AG09319 (cell line): ENCODE measurements at regions not wholly inside any gene's neighbourhood (a gene's known extent, or its start where the extent isn't known, plus 50 kb on each side); places are given as distances from the start of the nearest gene placed in this dataset.

ENCODE experiments used
- DNase-seq: peaks from one replicate; pipeline ENCODE4 v3.0.0-alpha.2; 2010; ENCODE audit warnings: low read depth; ENCODE audit errors: extremely low read depth
- CTCF ChIP-seq: IDR thresholded peaks from 2 replicates; pipeline ENCODE4 v1.5.1; 2011; ENCODE audit warnings: low read depth, mild to moderate bottlenecking, inconsistent platforms, low read length, moderate library complexity

GRCh38 chr5:68754536-68754935, 339.3 kb upstream of the SLC30A5 start:
- DNase-seq: no peak
- TF ChIP-seq CTCF: no peak

- TF ChIP-seq CTCF: no peak
- no peak for DNase-seq
Measured at GRCh38 chr5:68755293-68755692, 338.5 kb upstream of the SLC30A5 start.

- DNase-seq: no peak
- no peak for TF ChIP-seq CTCF
Measured at GRCh38 chr5:68757006-68757405, 336.8 kb upstream of the SLC30A5 start.

- TF ChIP-seq CTCF: no peak
- DNase-seq: no peak
Measured at GRCh38 chr5:68757626-68758212, 336.1 kb upstream of the SLC30A5 start.

GRCh38 chr5:68759593-68759992, 334.2 kb upstream of the SLC30A5 start:
- TF ChIP-seq CTCF: no peak
- DNase-seq: no peak

GRCh38 chr5:68762201-68762600, 331.6 kb upstream of the SLC30A5 start:
- DNase-seq: no peak
- no peak for TF ChIP-seq CTCF

- no peak for DNase-seq
- TF ChIP-seq CTCF: no peak
Measured at GRCh38 chr5:68766952-68767464, 326.8 kb upstream of the SLC30A5 start.
